RWPE2 (cell line): ENCODE measurements at regions not wholly inside any gene's neighbourhood (a gene's known extent, or its start where the extent isn't known, plus 50 kb on each side); places are given as distances from the start of the nearest gene placed in this dataset.

Experiments used
- ATAC-seq: fragments of 200-7000 bp; cut with Tn5 transposase; 3 replicates; pipeline ENCODE4 v1.9.1; 2021; ENCODE audit warnings: low read depth
- DNase-seq: peaks from one replicate; pipeline ENCODE4 v3.0.0-alpha.2; 2020; ENCODE audit warnings: low spot score
- H3K27ac ChIP-seq: fragments of 450-650 bp; 2 replicates; pipeline ENCODE4 v1.5.1; 2017; ENCODE audit warnings: mild to moderate bottlenecking; ENCODE audit not compliant: poor library complexity, severe bottlenecking
- H3K27me3 ChIP-seq: fragments of 250-450 bp; sonication (Bioruptor Pico); 2 replicates; pipeline ENCODE4 v1.5.1; 2021; ENCODE audit warnings: mild to moderate bottlenecking, moderate library complexity; ENCODE audit not compliant: insufficient read depth, poor library complexity, severe bottlenecking
- H3K36me3 ChIP-seq: fragments of 250-450 bp; sonication (Bioruptor Pico); 2 replicates; pipeline ENCODE4 v1.5.1; 2020; ENCODE audit warnings: low read depth, mild to moderate bottlenecking, moderate library complexity
- H3K4me1 ChIP-seq: fragments of 250-450 bp; sonication (Bioruptor Pico); 2 replicates; pipeline ENCODE4 v1.5.1; 2021; ENCODE audit warnings: mild to moderate bottlenecking, moderate library complexity; ENCODE audit not compliant: insufficient read depth, poor library complexity, severe bottlenecking
- H3K4me3 ChIP-seq: fragments of 250-450 bp; sonication (Bioruptor Pico); 2 replicates; pipeline ENCODE4 v1.5.1; 2021; ENCODE audit warnings: mild to moderate bottlenecking, moderate library complexity; ENCODE audit not compliant: severe bottlenecking
- H3K9me3 ChIP-seq: fragments of 250-450 bp; sonication (Bioruptor Pico); 2 replicates; pipeline ENCODE4 v1.5.1; 2021; ENCODE audit warnings: mild to moderate bottlenecking, moderate library complexity; ENCODE audit not compliant: severe bottlenecking
- TF ChIP-seq, protein P1 (sequence below): fragments of 450-650 bp; IDR thresholded peaks from one replicate; pipeline ENCODE4 v1.5.1; 2017; ENCODE audit warnings: mild to moderate bottlenecking, moderate library complexity; ENCODE audit not compliant: poor library complexity, severe bottlenecking

GRCh38 chr3:22113453-22113852 is 362.4 kb upstream of the ZNF385D start:
- DNase-seq, result no peak
- no peaks in the 10 kb centered on the region for H3K9me3 ChIP-seq
- H3K27me3 ChIP-seq, result peaks cover 3% of the 10 kb centered on the region
- no peak overlapping the region for H3K4me3 ChIP-seq
- no peaks in the 10 kb centered on the region for H3K36me3 ChIP-seq
- no peaks in the 10 kb centered on the region for H3K4me1 ChIP-seq
- H3K27ac ChIP-seq, result no peak overlapping the region
- TF ChIP-seq, protein P1, sequence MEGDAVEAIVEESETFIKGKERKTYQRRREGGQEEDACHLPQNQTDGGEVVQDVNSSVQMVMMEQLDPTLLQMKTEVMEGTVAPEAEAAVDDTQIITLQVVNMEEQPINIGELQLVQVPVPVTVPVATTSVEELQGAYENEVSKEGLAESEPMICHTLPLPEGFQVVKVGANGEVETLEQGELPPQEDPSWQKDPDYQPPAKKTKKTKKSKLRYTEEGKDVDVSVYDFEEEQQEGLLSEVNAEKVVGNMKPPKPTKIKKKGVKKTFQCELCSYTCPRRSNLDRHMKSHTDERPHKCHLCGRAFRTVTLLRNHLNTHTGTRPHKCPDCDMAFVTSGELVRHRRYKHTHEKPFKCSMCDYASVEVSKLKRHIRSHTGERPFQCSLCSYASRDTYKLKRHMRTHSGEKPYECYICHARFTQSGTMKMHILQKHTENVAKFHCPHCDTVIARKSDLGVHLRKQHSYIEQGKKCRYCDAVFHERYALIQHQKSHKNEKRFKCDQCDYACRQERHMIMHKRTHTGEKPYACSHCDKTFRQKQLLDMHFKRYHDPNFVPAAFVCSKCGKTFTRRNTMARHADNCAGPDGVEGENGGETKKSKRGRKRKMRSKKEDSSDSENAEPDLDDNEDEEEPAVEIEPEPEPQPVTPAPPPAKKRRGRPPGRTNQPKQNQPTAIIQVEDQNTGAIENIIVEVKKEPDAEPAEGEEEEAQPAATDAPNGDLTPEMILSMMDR, result no peak
- no peak for ATAC-seq

DNA sequence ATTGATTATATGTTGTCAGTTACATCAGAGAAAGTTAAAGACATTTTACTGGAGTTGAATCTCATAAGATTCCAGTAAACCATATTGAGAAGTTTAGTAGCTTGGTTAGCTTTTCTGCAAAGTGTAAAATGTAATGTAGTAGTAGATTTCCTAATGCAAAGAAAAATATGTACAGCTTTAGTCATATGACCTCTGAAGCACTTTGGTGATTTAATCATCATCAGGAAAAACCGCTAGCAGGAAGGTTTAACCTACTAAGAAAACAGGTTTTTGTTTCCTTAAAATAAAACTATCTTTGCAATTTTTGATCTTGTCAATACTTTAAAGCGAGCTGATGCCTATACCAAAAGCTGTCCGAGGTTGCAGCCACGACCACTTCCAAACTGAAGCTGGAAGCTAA is 364.6 kb upstream of the ZNF385D start:
- Histone ChIP-seq H3K4me1 (no peaks in the 10 kb centered on the region), H3K9me3 (no peaks in the 10 kb centered on the region), H3K36me3 (no peaks in the 10 kb centered on the region), H3K4me3 (no peak overlapping the region), H3K27me3 (peaks cover 3% of the 10 kb centered on the region), H3K27ac (no peak overlapping the region)
- ATAC-seq (peak; percentile 40; the same call in 1 of the 3 replicates), DNase-seq (no peak)
- TF ChIP-seq, protein P1, result no peak

DNA sequence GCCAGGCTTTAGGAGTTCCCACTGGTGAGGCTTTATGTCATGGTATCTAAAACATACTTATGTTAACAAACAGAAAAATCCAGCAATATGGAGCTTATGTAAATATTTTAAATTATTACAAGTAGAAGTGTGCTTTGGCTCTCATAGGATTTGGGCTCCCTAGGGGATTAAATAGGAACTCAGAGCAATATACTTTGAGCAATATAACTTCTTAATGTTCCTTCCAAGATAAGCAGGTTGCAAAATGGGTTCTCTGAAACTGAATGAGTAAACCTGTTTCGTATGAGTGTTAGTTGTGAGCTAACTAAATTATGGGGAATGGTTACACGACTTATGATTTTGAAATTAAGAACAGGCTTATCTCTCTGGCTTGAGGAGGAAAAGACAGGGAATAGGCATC is 366.1 kb upstream of the ZNF385D start:
- no peak overlapping the region for H3K27ac ChIP-seq
- H3K36me3 ChIP-seq, result no peaks in the 10 kb centered on the region
- H3K9me3 ChIP-seq, result no peaks in the 10 kb centered on the region
- TF ChIP-seq, protein P1, result no peak
- ATAC-seq (no peak), DNase-seq (no peak)
- no peak overlapping the region for H3K4me3 ChIP-seq
- H3K4me1 ChIP-seq, result no peaks in the 10 kb centered on the region
- peaks cover 3% of the 10 kb centered on the region for H3K27me3 ChIP-seq

DNA sequence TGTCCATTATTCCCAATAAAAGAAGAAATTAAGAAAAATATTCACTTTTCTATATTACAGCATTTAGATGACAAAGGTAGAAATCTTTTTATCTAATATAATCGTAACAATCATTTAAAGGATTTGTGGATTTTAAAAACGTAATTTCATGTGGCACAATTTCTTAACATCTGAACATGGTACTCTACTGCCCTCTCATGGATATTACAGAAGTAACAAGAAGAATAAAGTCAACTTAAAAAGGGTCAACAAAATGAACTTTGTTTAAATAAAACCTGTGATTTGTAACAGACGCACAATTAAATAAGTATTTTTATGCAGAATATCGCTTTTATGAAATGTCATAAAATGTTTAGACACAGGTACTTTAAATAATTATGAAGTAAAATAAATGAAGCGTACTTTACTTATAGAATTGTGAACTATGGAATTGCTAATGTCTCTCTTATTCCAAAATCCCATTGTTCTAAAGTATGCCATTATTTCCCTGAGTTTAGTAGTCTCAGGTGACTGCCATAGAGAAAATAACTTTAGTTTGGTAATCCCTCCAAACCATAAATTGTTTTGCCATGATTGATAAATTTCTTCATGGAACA is 366.8 kb upstream of the ZNF385D start:
- no peaks in the 10 kb centered on the region for H3K36me3 ChIP-seq
- H3K4me1 ChIP-seq, result no peaks in the 10 kb centered on the region
- no peak overlapping the region for H3K27ac ChIP-seq
- H3K9me3 ChIP-seq, result no peaks in the 10 kb centered on the region
- peaks cover 3% of the 10 kb centered on the region for H3K27me3 ChIP-seq
- DNase-seq, result no peak
- no peak for ATAC-seq
- TF ChIP-seq, protein P1, result peak; percentile 87
- H3K4me3 ChIP-seq, result no peak overlapping the region

- no peaks in the 10 kb centered on the region for H3K4me1 ChIP-seq
- peaks cover 3% of the 10 kb centered on the region for H3K27me3 ChIP-seq
- H3K9me3 ChIP-seq, result no peaks in the 10 kb centered on the region
- no peak overlapping the region for H3K27ac ChIP-seq
- TF ChIP-seq, protein P1, result no peak
- ATAC-seq (no peak), DNase-seq (no peak)
- H3K36me3 ChIP-seq, result no peaks in the 10 kb centered on the region
- H3K4me3 ChIP-seq, result no peak overlapping the region
These were observed 367.5 kb upstream of the ZNF385D start for GRCh38 chr3:22118542-22118941.
